Fibroblast of lung (primary cell): ENCODE measurements at regions not wholly inside any gene's neighbourhood (a gene's known extent, or its start where the extent isn't known, plus 50 kb on each side); places are given as distances from the start of the nearest gene placed in this dataset.
A peak's percentile ranks its signal among the peaks of the same experiment; 100 is the strongest.

ENCODE experiments used
- DNase-seq, 2 donors: peaks; one replicate each; pipeline versions ENCODE4 v3.0.0 to v3.0.0-alpha.2; 2010; ENCODE audit warnings: low read depth in 2 of 2
- H2AFZ ChIP-seq: 2 replicates; pipeline ENCODE4 v1.5.1; 2012; ENCODE audit warnings: low read length, control low read depth, inconsistent platforms
- H3K27ac ChIP-seq: 2 replicates; pipeline ENCODE4 v1.5.1; 2011; ENCODE audit warnings: low read length, control low read depth; ENCODE audit not compliant: insufficient read depth
- H3K27me3 ChIP-seq: 2 replicates; pipeline ENCODE4 v1.5.1; 2011; ENCODE audit warnings: mild to moderate bottlenecking, low read length; ENCODE audit not compliant: control insufficient read depth, insufficient read depth
- H3K36me3 ChIP-seq: 2 replicates; pipeline ENCODE4 v1.5.1; 2011; ENCODE audit warnings: low read length; ENCODE audit not compliant: control insufficient read depth, insufficient read depth
- H3K4me1 ChIP-seq: 2 replicates; pipeline ENCODE4 v1.5.1; 2011; ENCODE audit warnings: low read length; ENCODE audit not compliant: control insufficient read depth, insufficient read depth; ENCODE audit errors: extremely low read depth
- H3K4me2 ChIP-seq: 2 replicates; pipeline ENCODE4 v1.5.1; 2011; ENCODE audit warnings: low read length, control low read depth; ENCODE audit not compliant: insufficient read depth; ENCODE audit errors: extremely low read depth
- H3K4me3 ChIP-seq, 4 experiments: fragments of 200-600 bp in 1 of 4; sonication (generic) in 1 of 4; replicated peaks in 1 of 4; 2 replicates each; pipeline ENCODE4 v1.5.1; 2011 to 2016; ENCODE audit warnings: low read length in 4 of 4, low read depth in 3 of 4, mild to moderate bottlenecking in 3 of 4, control low read depth in 2 of 4, inconsistent platforms in 1 of 4, mixed read lengths in 1 of 4; ENCODE audit not compliant: insufficient read depth in 1 of 4; ENCODE audit errors: control extremely low read depth in 1 of 4
- H3K79me2 ChIP-seq: 2 replicates; pipeline ENCODE4 v1.5.1; 2012; ENCODE audit warnings: mild to moderate bottlenecking, low read length, inconsistent platforms; ENCODE audit not compliant: control insufficient read depth, insufficient read depth
- H3K9ac ChIP-seq: 2 replicates; pipeline ENCODE4 v1.5.1; 2011; ENCODE audit warnings: mild to moderate bottlenecking, low read length, control low read depth; ENCODE audit not compliant: insufficient read depth
- H3K9me3 ChIP-seq: 2 replicates; pipeline ENCODE4 v1.5.1; 2012; ENCODE audit warnings: low read depth, low read length; ENCODE audit not compliant: control insufficient read depth, insufficient read depth
- H4K20me1 ChIP-seq: 2 replicates; pipeline ENCODE4 v1.5.1; 2011; ENCODE audit warnings: low read length; ENCODE audit not compliant: control insufficient read depth, insufficient read depth; ENCODE audit errors: extremely low read depth
- CTCF ChIP-seq, 2 donors: IDR thresholded peaks in 1 of 2; conservative IDR thresholded peaks in 1 of 2; 1 replicate in 1 of 2; 2 replicates in 1 of 2; pipeline ENCODE4 v1.5.1; 2011 to 2012; ENCODE audit warnings: low read length in 2 of 2, control low read depth in 1 of 2, inconsistent platforms in 1 of 2, low read depth in 1 of 2, mild to moderate bottlenecking in 1 of 2
- EZH2 ChIP-seq: IDR thresholded peaks from 2 replicates; pipeline ENCODE4 v1.5.1; 2012; ENCODE audit warnings: low read length, control low read depth, mild to moderate bottlenecking; ENCODE audit errors: missing control alignments

GRCh38 chr6:156590482-156590881 is 186.7 kb upstream of the ARID1B start:
- Histone ChIP-seq H3K79me2 (no peaks in the 10 kb centered on the region), H3K27ac (no peak overlapping the region), H3K36me3 (no peaks in the 10 kb centered on the region), H3K9me3 (no peaks in the 10 kb centered on the region), H3K4me3 (no peak overlapping the region), H3K27me3 (no peaks in the 10 kb centered on the region), H3K4me2 (no peak overlapping the region), H3K9ac (no peak overlapping the region), H2AFZ (no peak overlapping the region), H4K20me1 (no peaks in the 10 kb centered on the region), H3K4me1 (no peaks in the 10 kb centered on the region)
- DNase-seq, result peak in 1 of 2 donors; percentile 40
- TF ChIP-seq CTCF (conservative IDR thresholded peaks at IDR 0.05 in 1 of 2, IDR thresholded peaks at IDR 0.05 in 1 of 2; ENCODE audit: low read depth in 1 of 2, low read length in 2 of 2) (no peak), EZH2 (no peak)

GRCh38 chr6:156589281-156589680 is 187.9 kb upstream of the ARID1B start:
- Histone ChIP-seq H2AFZ (no peak overlapping the region), H3K79me2 (no peaks in the 10 kb centered on the region), H3K9me3 (no peaks in the 10 kb centered on the region), H3K4me3 (no peak overlapping the region), H3K9ac (no peak overlapping the region), H3K4me2 (no peak overlapping the region), H3K27me3 (no peaks in the 10 kb centered on the region), H3K36me3 (no peaks in the 10 kb centered on the region), H4K20me1 (no peaks in the 10 kb centered on the region), H3K4me1 (no peaks in the 10 kb centered on the region), H3K27ac (no peak overlapping the region)
- no peak for TF ChIP-seq CTCF (conservative IDR thresholded peaks at IDR 0.05 in 1 of 2, IDR thresholded peaks at IDR 0.05 in 1 of 2; ENCODE audit: low read depth in 1 of 2, low read length in 2 of 2)
- TF ChIP-seq EZH2, result no peak
- DNase-seq, result peak; percentile 47 to 93

GRCh38 chr6:156587751-156588301 is 189.4 kb upstream of the ARID1B start:
- DNase-seq, result no peak
- Histone ChIP-seq H4K20me1 (no peaks in the 10 kb centered on the region), H3K4me3 (no peak overlapping the region), H3K36me3 (no peaks in the 10 kb centered on the region), H3K79me2 (no peaks in the 10 kb centered on the region), H3K9me3 (no peaks in the 10 kb centered on the region), H3K4me2 (no peak overlapping the region), H2AFZ (no peak overlapping the region), H3K27me3 (no peaks in the 10 kb centered on the region), H3K4me1 (no peaks in the 10 kb centered on the region), H3K9ac (no peak overlapping the region), H3K27ac (no peak overlapping the region)
- TF ChIP-seq EZH2 (no peak), CTCF (conservative IDR thresholded peaks at IDR 0.05 in 1 of 2, IDR thresholded peaks at IDR 0.05 in 1 of 2; ENCODE audit: low read depth in 1 of 2, low read length in 2 of 2) (no peak)
